Fibroblast of the conjunctiva (primary cell): ENCODE measurements at regions not wholly inside any gene's neighbourhood (a gene's known extent, or its start where the extent isn't known, plus 50 kb on each side); places are given as distances from the start of the nearest gene placed in this dataset.

Source experiments
- DNase-seq: peaks from one replicate; pipeline ENCODE4 v3.0.0-alpha.2; 2010; ENCODE audit warnings: low read depth

DNA sequence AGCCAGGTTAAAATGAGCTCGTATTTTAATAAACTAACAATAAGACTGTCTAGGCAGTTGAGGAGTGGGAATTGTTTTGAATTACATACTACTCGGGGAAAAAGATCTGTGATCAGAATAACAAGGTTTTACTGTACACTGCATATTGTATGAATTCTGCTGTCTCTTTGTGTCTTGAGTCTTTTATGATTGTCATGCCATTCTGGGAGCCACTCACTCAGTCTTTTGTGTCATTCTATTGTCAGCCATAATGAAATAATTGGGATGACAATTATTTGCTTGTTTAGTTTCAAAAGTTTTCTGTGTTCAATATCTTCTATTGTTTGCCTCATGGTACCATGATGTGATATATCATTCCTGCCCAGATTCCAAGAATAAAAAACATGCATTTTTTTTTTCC is 339.6 kb upstream of the TBL1XR1 start:
- no peak for DNase-seq

DNA sequence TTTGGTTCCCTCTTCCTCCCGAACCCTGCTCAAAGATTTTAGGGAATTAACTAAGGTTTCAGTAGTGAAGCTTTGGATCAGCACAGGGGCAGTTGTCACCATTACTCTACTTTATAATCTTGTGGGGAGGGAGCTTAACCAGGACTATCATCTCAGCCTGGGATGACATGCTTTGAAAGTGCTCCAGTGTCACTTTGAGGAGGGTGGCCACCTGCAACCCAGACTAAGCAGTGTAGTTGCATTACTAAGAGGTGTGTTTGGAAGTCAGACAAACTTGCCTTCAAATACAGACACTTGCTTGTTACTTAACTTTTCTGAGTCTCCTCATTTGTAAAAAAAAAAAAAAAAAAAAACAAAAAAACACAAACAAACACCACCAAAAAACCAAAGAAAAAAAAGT is 340.3 kb upstream of the TBL1XR1 start:
- no peak for DNase-seq

GRCh38 chr3:177538048-177538749 is 340.9 kb upstream of the TBL1XR1 start:
- DNase-seq, result peak; percentile 93

GRCh38 chr3:177538750-177539730 is 341.8 kb upstream of the TBL1XR1 start:
- no peak for DNase-seq

- DNase-seq, result no peak
These were observed 344.3 kb upstream of the TBL1XR1 start for GRCh38 chr3:177541541-177541940.

DNA sequence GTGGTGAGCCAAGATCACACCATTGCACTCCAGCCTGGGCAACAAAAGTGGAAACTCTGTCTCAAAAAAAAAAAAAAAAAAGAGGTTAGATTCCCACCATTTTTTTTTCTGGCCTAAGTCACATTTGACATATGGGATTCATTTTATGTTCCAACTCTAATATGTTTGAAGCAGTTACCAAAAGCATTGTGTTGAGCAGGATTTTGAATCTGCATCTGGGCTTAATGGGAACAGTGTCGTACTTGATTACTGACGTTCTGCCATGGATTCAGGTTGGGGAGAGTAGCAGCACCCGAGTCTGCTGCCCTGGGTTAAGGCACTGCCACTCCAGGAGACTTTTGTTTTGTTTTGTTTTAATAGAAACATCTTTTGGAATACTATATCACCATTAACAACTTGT is 348.7 kb upstream of the TBL1XR1 start:
- DNase-seq, result peak; percentile 87

DNA sequence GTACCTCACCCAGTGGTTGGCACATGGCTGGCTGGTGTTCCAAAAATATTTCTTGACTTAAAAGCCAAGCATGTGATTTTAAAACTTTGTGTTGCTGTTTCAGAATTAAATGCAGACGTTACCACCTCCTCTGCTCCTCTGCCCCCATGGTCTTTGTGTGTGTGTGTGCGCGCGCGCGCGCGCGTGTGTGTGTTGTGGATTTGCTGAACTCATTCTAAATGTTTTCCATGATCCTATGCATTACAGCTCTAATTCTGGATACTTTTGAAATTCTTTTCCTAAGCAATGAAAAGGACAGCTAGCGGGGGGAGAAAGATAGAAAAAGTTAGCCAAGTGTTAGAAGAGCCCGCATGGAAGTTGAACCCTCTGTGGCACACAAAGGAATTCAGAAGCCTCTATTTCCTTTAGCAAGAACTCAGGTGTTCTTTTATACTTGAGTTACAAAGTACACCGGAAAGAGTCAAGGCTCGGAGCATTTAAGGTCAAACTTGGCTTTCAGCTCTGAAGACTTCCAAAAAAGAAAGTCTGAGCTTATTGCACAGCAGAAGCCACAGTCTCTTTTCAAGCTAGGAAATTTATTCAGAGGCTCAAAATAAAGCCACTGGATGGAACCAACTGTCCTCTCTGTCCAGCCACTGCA is 350.5 kb upstream of the TBL1XR1 start:
- no peak for DNase-seq

DNA sequence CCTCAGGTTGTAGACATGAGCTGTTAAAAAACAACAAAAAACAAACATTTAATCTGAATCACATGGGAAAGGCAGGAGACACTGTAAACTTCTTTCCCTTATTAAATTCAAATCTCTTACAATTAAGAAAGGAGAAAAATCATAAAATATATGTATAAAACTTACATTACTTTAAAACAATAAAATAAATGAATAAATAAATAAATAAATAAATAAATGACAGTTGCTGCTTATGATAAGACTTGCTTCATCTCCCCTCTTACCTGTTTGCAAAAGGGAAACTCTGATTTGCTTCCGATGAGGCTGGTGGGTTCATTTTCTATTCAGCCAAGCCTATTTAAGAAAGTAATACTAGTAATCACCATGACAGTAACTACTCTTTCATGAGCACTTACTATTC is 353.4 kb upstream of the TBL1XR1 start:
- DNase-seq, result no peak

DNA sequence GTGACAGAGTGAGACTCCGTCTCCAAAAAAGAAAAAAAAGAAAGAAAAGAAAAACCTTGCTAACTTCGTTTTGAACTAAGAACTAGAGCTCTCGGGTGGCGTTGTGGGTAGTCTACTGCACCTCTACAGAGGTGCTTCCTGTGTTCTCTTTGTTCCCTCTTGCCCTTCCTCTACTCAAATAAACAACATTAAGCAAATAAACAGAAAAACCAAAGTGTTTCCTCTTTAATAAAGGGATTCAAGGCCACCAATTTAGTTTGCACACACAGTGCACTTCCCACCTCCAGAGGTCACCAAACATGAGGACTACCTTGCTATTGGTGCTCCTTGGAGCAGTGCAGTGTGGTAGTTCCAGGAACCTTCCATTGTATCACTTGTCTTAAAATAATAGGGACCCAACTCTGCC is 354.2 kb upstream of the TBL1XR1 start:
- no peak for DNase-seq

- DNase-seq, result no peak
These were observed 354.8 kb upstream of the TBL1XR1 start for GRCh38 chr3:177552051-177552450.

- no peak for DNase-seq
These were observed 355.7 kb upstream of the TBL1XR1 start for GRCh38 chr3:177553012-177553411.

- no peak for DNase-seq
These were observed 356.3 kb upstream of the TBL1XR1 start for GRCh38 chr3:177553579-177553978.

DNA sequence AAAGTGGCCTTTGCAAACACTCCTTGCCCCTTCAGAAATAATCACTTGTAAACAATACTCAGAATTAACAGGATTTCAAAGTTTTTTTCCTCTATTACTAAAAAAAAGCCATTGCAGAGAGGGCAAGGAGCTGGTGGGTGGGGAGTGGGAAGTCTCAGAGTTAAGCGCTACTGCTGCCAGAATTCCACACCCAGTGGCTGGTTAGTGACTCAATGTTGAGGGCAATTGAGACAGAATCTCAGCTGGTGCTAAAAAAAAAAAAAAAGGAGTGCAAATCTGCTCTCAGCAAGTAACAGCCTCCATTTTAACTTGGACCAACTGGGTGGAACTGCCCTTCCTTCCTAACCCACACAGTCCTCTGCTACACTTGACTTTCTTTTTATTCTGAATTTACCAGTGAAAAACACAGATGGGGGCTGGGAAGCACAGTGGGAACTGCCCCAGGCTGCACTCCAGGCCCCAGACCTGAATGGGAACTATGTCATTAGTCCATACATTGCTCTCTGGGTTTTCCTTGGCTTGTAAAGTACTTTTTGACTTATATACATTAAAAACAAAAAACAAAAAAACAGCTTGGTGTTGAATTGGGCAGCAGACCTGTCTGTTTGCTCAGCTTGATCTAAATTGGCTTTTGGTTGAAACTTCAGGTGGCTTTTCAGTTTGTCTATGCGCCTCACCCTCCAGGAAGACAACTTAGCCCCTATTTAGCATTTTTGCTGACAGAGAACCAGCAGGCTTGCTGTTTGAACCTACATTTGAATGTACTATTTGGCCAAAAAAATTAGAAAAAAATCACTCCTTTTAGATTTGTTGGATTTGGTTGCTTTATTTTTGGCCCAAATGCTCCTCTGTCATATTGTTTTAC is 357.8 kb upstream of the TBL1XR1 start:
- DNase-seq, result peak; percentile 63

DNA sequence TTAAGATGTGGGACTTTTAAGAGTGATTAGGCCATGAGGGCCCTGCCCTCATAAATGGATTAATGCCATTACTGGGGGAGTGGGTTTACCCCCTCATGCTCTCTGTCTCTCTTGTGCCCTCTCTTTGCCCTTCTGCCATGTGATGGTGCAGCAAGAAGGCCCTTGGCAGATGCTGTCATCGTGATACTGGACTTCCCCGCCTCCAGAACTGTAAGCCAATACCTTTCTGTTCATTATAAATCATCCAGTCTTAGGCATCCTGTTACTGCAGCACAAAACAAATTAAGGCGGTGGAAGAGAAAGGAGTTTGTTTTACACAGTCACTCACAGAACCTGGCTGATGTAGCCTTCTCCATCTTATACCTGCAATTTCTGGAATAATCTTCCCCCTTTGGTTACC is 360.3 kb upstream of the TBL1XR1 start:
- DNase-seq, result no peak

DNA sequence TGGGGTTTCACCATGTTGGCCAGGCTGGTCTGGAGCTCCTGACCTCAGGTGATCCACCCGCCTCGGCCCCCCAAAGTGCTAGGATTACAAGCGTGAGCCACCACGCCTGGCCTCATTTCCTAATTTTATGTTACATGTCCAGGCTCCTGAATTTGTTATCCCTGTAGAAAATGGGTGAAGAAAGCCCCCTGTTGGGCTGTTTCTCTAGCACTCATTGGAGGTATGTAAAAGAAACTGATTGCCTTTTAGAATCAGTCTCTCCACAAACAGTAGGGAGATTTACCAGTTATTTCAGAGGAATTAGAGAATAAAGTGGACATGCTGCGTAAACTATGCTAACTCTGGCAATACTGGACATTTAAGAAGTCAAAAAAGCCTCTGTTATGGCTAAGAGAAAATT is 364.1 kb upstream of the TBL1XR1 start:
- DNase-seq, result no peak

- no peak for DNase-seq
These were observed 364.6 kb upstream of the TBL1XR1 start for GRCh38 chr3:177561769-177562392.

- DNase-seq, result no peak
These were observed 366.0 kb upstream of the TBL1XR1 start for GRCh38 chr3:177563243-177563780.

- DNase-seq, result no peak
These were observed 366.5 kb upstream of the TBL1XR1 start for GRCh38 chr3:177563792-177564191.

DNA sequence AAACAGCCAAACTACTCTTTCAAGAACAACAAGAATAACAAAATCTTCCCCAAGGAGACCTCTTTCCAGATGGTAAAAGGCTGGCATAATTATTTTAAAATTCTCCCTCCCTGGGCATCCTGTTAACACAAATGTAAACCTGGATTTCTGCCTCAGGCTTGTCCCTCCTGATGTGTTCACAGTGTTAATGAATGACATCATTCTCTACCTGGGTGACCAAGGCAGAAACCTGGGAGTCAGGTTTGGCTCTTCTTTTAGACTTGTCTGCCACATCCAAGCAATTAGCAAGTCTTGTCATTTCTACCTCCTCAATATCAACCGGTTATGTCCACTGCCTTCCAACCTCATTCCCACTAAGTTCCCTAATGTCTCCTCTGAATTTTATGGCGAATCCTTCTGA is 368.7 kb upstream of the TBL1XR1 start:
- DNase-seq, result no peak

DNA sequence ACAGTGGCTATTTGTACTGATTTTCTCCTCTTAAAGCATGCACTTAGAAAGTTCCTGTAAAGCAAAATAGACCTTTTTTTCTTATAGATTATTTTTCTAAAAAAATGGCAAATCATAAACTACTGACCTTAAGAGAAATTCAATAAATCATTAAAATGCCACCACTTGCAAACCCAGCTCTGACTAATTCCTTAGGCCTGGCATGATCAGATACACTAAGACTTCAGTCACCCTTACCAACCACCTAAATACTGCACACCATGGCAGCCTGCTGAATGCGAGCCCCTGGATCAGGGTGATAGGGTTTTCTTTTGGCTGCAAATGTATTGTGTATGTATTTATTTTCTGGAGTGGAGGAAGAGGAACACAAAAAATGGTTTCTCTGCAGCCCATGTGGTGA is 370.6 kb upstream of the TBL1XR1 start:
- no peak for DNase-seq

DNA sequence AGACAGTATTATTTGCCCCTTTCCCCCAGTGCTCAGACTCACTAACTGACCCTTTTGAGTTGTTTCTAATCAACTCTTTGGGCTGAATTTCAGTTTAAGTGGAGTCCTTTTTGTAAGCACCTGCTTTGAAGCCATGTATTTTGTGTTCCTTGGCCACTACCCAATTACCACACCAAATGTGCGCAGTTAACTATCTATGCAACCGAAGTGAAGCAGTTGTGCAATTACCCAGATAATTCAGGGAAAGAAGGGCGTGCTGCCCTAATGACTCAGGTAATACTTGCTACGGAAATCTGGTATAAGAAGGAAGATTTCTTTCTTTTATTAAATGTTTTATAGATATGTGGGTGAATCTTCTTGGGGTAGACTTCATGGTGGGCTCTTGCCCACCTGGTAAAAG is 371.9 kb upstream of the TBL1XR1 start:
- no peak for DNase-seq
